Neural cell (in vitro differentiated cells): ENCODE measurements at regions not wholly inside any gene's neighbourhood (a gene's known extent, or its start where the extent isn't known, plus 50 kb on each side); places are given as distances from the start of the nearest gene placed in this dataset.

Experiments used
- H2AFZ ChIP-seq: fragments of 200-600, 300-800 bp; sonication (generic), shearing (Covaris generic); 2 replicates; pipeline ENCODE4 v1.6.0; 2014; ENCODE audit warnings: low read depth, mild to moderate bottlenecking, antibody characterized with exemption, low read length, moderate library complexity
- H3F3A ChIP-seq: fragments of 200-600 bp; shearing (Covaris generic); 2 replicates; pipeline ENCODE4 v1.6.1; 2016; ENCODE audit warnings: mild to moderate bottlenecking, moderate library complexity, mixed read lengths, antibody characterized with exemption, low read length; ENCODE audit not compliant: insufficient read depth, poor library complexity, severe bottlenecking
- H3K27ac ChIP-seq: fragments of 200-600, 300-800 bp; sonication (generic), shearing (Covaris generic); 2 replicates; pipeline ENCODE4 v1.5.1; 2014; ENCODE audit warnings: mild to moderate bottlenecking, low read length, moderate library complexity
- H3K27me3 ChIP-seq: fragments of 300-800, 200-600 bp; sonication (generic), shearing (Covaris generic); 2 replicates; pipeline ENCODE4 v1.6.0; 2014; ENCODE audit warnings: mild to moderate bottlenecking, low read depth, low read length, moderate library complexity; ENCODE audit not compliant: insufficient read depth
- H3K36me3 ChIP-seq: fragments of 300-800, 200-600 bp; sonication (generic), shearing (Covaris generic); 2 replicates; pipeline ENCODE4 v1.5.1; 2014; ENCODE audit warnings: mild to moderate bottlenecking, antibody characterized with exemption, low read length, moderate library complexity; ENCODE audit not compliant: insufficient read depth
- H3K4me2 ChIP-seq: fragments of 300-800, 200-600 bp; sonication (generic), shearing (Covaris generic); 2 replicates; pipeline ENCODE4 v1.6.0; 2014; ENCODE audit warnings: mild to moderate bottlenecking, low read length
- H3K4me3 ChIP-seq: fragments of 300-800, 200-600 bp; sonication (generic), shearing (Covaris generic); 2 replicates; pipeline ENCODE4 v1.5.1; 2014; ENCODE audit warnings: mild to moderate bottlenecking, low read length, moderate library complexity
- H3K79me2 ChIP-seq: fragments of 200-600 bp; shearing (Covaris generic); replicated peaks from 2 replicates; pipeline ENCODE4 v1.6.0; 2014; ENCODE audit warnings: mild to moderate bottlenecking, low read length, moderate library complexity; ENCODE audit not compliant: insufficient read depth
- H3K9ac ChIP-seq: fragments of 300-800, 200-600 bp; sonication (generic), shearing (Covaris generic); 2 replicates; pipeline ENCODE4 v1.6.1; 2016; ENCODE audit warnings: mild to moderate bottlenecking, low read length, mixed read lengths
- H3K9me2 ChIP-seq: fragments of 200-600 bp; shearing (Covaris generic); 2 replicates; pipeline ENCODE4 v1.6.1; 2016; ENCODE audit warnings: mild to moderate bottlenecking, low read length, mixed read lengths; ENCODE audit not compliant: insufficient read depth
- H3K9me3 ChIP-seq: fragments of 200-600, 300-800 bp; sonication (generic), shearing (Covaris generic); 2 replicates; pipeline ENCODE4 v1.6.1; 2016; ENCODE audit warnings: mild to moderate bottlenecking, mixed run types, low read length, moderate library complexity, mixed read lengths
- H4K20me1 ChIP-seq: fragments of 200-600 bp; shearing (Covaris generic); 2 replicates; pipeline ENCODE4 v1.6.1; 2016; ENCODE audit warnings: mild to moderate bottlenecking, mixed run types; ENCODE audit not compliant: insufficient read depth
- EP300 ChIP-seq: fragments of 450-650 bp; conservative IDR thresholded peaks from 2 replicates; pipeline ENCODE4 v1.6.1; 2014; ENCODE audit warnings: antibody characterized with exemption, mild to moderate bottlenecking, moderate library complexity; ENCODE audit not compliant: poor library complexity, severe bottlenecking
- EZH2 ChIP-seq: fragments of 200-600, 300-800 bp; shearing (Covaris generic), sonication (generic); IDR thresholded peaks from 2 replicates; pipeline ENCODE4 v1.6.1; 2014; ENCODE audit warnings: antibody characterized with exemption, low read length, borderline replicate concordance, mild to moderate bottlenecking; ENCODE audit not compliant: insufficient read depth, poor library complexity, severe bottlenecking
- MXI1 ChIP-seq: fragments of 450-650 bp; conservative IDR thresholded peaks from 2 replicates; pipeline ENCODE4 v1.6.1; 2014; ENCODE audit warnings: antibody characterized with exemption, mild to moderate bottlenecking; ENCODE audit not compliant: poor library complexity, severe bottlenecking
- POLR2AphosphoS5 ChIP-seq: IDR thresholded peaks from 2 replicates; pipeline ENCODE4 v1.6.1; 2012
- RAD21 ChIP-seq: fragments of 450-650 bp; conservative IDR thresholded peaks from 2 replicates; pipeline ENCODE4 v1.6.1; 2014; ENCODE audit warnings: antibody characterized with exemption, mild to moderate bottlenecking, moderate library complexity
- REST ChIP-seq: IDR thresholded peaks from 2 replicates; pipeline ENCODE4 v1.6.1; 2012; ENCODE audit warnings: borderline replicate concordance
- SMC3 ChIP-seq: fragments of 450-650 bp; conservative IDR thresholded peaks from 2 replicates; pipeline ENCODE4 v1.6.1; 2014; ENCODE audit warnings: antibody characterized with exemption, mild to moderate bottlenecking, moderate library complexity; ENCODE audit not compliant: poor library complexity
- TAF1 ChIP-seq: IDR thresholded peaks from 2 replicates; pipeline ENCODE4 v1.6.1; 2012; ENCODE audit warnings: low read depth
- TF ChIP-seq, protein P1 (sequence below): fragments of 450-650 bp; IDR thresholded peaks from 2 replicates; pipeline ENCODE4 v1.5.1; 2014; ENCODE audit warnings: antibody characterized with exemption, mild to moderate bottlenecking, moderate library complexity; ENCODE audit not compliant: poor library complexity, severe bottlenecking

- H3K4me2 ChIP-seq: no peak overlapping the region
- H3K4me3 ChIP-seq: no peak overlapping the region
- no peak overlapping the region for H3K9ac ChIP-seq
- H2AFZ ChIP-seq: no peak overlapping the region
- no peak overlapping the region for H3K27ac ChIP-seq
- H3K79me2 ChIP-seq: no peaks in the 10 kb centered on the region
- no peaks in the 10 kb centered on the region for H3K27me3 ChIP-seq
- H3K9me3 ChIP-seq: no peaks in the 10 kb centered on the region
- no peaks in the 10 kb centered on the region for H4K20me1 ChIP-seq
- no peaks in the 10 kb centered on the region for H3K9me2 ChIP-seq
- TF ChIP-seq, protein P1, sequence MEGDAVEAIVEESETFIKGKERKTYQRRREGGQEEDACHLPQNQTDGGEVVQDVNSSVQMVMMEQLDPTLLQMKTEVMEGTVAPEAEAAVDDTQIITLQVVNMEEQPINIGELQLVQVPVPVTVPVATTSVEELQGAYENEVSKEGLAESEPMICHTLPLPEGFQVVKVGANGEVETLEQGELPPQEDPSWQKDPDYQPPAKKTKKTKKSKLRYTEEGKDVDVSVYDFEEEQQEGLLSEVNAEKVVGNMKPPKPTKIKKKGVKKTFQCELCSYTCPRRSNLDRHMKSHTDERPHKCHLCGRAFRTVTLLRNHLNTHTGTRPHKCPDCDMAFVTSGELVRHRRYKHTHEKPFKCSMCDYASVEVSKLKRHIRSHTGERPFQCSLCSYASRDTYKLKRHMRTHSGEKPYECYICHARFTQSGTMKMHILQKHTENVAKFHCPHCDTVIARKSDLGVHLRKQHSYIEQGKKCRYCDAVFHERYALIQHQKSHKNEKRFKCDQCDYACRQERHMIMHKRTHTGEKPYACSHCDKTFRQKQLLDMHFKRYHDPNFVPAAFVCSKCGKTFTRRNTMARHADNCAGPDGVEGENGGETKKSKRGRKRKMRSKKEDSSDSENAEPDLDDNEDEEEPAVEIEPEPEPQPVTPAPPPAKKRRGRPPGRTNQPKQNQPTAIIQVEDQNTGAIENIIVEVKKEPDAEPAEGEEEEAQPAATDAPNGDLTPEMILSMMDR: no peak
- no peak for TF ChIP-seq MXI1
- H3F3A ChIP-seq: no peaks in the 10 kb centered on the region
- no peaks in the 10 kb centered on the region for H3K36me3 ChIP-seq
These were observed 78.3 kb upstream of the RGMA start for GRCh38 chr15:93167291-93167690.

- no peak overlapping the region for H3K9ac ChIP-seq
- no peaks in the 10 kb centered on the region for H3F3A ChIP-seq
- no peaks in the 10 kb centered on the region for H3K9me2 ChIP-seq
- H3K9me3 ChIP-seq: no peaks in the 10 kb centered on the region
- no peak overlapping the region for H3K4me3 ChIP-seq
- H3K4me2 ChIP-seq: no peak overlapping the region
- no peaks in the 10 kb centered on the region for H3K79me2 ChIP-seq
- no peak for TF ChIP-seq RAD21
- TF ChIP-seq, protein P1: no peak
- TF ChIP-seq POLR2AphosphoS5: no peak
- TF ChIP-seq TAF1: no peak
- TF ChIP-seq REST: no peak
- no peak for TF ChIP-seq EZH2
- TF ChIP-seq MXI1: no peak
- TF ChIP-seq EP300: no peak
- no peak for TF ChIP-seq SMC3
- no peak overlapping the region for H3K27ac ChIP-seq
- H4K20me1 ChIP-seq: no peaks in the 10 kb centered on the region
- H3K27me3 ChIP-seq: no peaks in the 10 kb centered on the region
- no peaks in the 10 kb centered on the region for H3K36me3 ChIP-seq
- H2AFZ ChIP-seq: no peak overlapping the region
These were observed 77.7 kb upstream of the RGMA start for GRCh38 chr15:93166675-93167074.
